BE2C (cell line): ENCODE measurements at regions not wholly inside any gene's neighbourhood (a gene's known extent, or its start where the extent isn't known, plus 50 kb on each side); places are given as distances from the start of the nearest gene placed in this dataset.

Source experiments
- DNase-seq: peaks from one replicate; pipeline ENCODE4 v3.0.0-alpha.2; 2020
- H3K27me3 ChIP-seq: fragments of 250-450 bp; sonication (Bioruptor Pico); 2 replicates; pipeline ENCODE4 v1.5.1; 2020; ENCODE audit warnings: mild to moderate bottlenecking
- H3K36me3 ChIP-seq: fragments of 250-450 bp; sonication (Bioruptor Pico); 2 replicates; pipeline ENCODE4 v1.5.1; 2020; ENCODE audit warnings: mild to moderate bottlenecking
- H3K4me1 ChIP-seq: fragments of 250-450 bp; sonication (Bioruptor Pico); 2 replicates; pipeline ENCODE4 v1.5.1; 2020
- H3K4me3 ChIP-seq: 2 replicates; pipeline ENCODE4 v1.5.1; 2011; ENCODE audit warnings: low read depth, low read length
- H3K9me3 ChIP-seq: fragments of 250-450 bp; sonication (Bioruptor Pico); 2 replicates; pipeline ENCODE4 v1.5.1; 2020
- TF ChIP-seq, protein P1 (sequence below): IDR thresholded peaks from 2 replicates; pipeline ENCODE4 v1.5.1; 2012; ENCODE audit warnings: mild to moderate bottlenecking, low read depth, low read length

DNA sequence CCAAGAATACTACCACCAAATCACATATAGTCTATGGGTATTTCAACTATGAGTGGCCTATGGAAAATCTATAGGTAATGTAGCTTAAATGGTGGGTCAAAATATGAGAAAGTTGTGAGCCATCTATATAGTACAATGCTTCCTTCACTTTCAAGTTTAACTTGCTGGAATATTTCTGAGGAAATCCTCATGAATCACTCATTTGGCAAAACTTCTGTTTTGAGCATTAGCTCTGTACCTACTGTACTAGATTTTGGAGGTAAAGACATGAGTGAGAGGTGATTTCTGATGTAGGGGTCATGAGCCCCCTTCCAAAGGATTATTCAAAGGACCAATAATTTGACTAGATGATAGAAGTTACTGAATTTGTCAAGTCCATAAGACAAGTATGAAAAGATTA lies 80.6 kb upstream of the DAB2 start:
- TF ChIP-seq, protein P1, sequence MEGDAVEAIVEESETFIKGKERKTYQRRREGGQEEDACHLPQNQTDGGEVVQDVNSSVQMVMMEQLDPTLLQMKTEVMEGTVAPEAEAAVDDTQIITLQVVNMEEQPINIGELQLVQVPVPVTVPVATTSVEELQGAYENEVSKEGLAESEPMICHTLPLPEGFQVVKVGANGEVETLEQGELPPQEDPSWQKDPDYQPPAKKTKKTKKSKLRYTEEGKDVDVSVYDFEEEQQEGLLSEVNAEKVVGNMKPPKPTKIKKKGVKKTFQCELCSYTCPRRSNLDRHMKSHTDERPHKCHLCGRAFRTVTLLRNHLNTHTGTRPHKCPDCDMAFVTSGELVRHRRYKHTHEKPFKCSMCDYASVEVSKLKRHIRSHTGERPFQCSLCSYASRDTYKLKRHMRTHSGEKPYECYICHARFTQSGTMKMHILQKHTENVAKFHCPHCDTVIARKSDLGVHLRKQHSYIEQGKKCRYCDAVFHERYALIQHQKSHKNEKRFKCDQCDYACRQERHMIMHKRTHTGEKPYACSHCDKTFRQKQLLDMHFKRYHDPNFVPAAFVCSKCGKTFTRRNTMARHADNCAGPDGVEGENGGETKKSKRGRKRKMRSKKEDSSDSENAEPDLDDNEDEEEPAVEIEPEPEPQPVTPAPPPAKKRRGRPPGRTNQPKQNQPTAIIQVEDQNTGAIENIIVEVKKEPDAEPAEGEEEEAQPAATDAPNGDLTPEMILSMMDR, result no peak
- Histone ChIP-seq H3K4me1 (no peaks in the 10 kb centered on the region), H3K4me3 (no peak overlapping the region), H3K27me3 (no peaks in the 10 kb centered on the region), H3K9me3 (no peaks in the 10 kb centered on the region), H3K36me3 (no peaks in the 10 kb centered on the region)
- no peak for DNase-seq

DNA sequence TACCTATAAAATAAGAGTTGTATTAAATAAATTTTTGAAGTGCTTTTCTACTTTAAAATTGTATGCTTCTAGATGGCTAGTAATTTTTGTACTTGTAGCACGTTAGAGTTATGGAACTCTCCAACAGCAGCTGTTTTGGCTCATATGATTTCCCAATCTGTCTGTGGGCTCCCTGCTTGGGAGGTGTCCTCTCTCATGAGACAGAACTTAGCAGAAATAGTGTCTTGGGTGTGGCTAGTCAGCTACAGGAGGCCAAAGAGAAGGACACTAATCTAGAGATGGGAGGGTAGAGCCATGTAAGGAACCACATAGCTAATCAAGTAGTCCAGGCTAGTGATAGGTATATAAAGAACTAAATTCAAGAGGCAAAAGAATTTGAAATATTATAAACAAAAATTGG lies 78.4 kb upstream of the DAB2 start:
- H3K4me1 ChIP-seq, result no peaks in the 10 kb centered on the region
- H3K36me3 ChIP-seq, result no peaks in the 10 kb centered on the region
- no peak for DNase-seq
- no peak overlapping the region for H3K4me3 ChIP-seq
- no peaks in the 10 kb centered on the region for H3K27me3 ChIP-seq
- TF ChIP-seq, protein P1, result no peak
- no peaks in the 10 kb centered on the region for H3K9me3 ChIP-seq

DNA sequence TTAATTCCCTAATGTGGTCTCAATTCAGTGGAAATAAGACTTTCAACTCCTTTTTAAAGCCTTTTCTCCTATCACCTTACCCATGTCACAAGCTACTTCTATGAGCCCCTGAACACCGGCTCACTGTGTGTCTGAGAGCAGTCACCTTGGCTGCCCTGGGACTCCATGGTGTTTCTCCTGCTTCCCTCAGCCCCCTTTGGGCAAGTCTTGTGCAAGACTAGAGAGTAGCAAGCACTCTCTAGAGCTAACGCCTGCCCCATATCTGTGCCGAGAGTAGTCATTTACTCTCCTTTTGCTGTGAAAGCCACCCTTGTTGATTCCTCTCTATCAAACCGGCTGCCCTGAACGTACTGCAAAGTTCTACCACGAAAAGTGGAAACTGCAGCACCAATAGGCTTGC lies 77.9 kb upstream of the DAB2 start:
- H3K36me3 ChIP-seq, result no peaks in the 10 kb centered on the region
- H3K27me3 ChIP-seq, result no peaks in the 10 kb centered on the region
- no peak overlapping the region for H3K4me3 ChIP-seq
- TF ChIP-seq, protein P1, result no peak
- no peaks in the 10 kb centered on the region for H3K9me3 ChIP-seq
- DNase-seq, result no peak
- H3K4me1 ChIP-seq, result no peaks in the 10 kb centered on the region

DNA sequence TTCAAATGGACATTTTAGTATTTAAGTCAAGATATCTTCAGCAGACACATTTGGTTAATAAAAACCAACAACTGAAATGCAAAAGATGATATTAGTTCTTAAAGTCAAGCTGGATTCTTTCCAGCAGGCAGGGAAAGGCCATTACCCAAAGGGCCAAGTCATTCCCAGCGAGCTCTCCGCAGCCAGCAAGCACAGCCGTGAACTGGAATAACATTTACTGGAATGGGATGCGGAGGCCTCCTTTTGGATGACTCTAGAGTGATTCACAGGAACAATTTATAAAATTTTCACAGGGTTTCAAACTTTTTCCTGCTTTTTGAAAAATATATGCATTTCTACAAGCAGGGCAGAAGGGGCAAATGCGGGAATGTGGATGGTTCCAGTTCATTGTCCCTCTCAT lies 76.6 kb upstream of the DAB2 start:
- no peaks in the 10 kb centered on the region for H3K4me1 ChIP-seq
- H3K9me3 ChIP-seq, result no peaks in the 10 kb centered on the region
- no peaks in the 10 kb centered on the region for H3K36me3 ChIP-seq
- H3K4me3 ChIP-seq, result no peak overlapping the region
- DNase-seq, result no peak
- TF ChIP-seq, protein P1, result no peak
- no peaks in the 10 kb centered on the region for H3K27me3 ChIP-seq

DNA sequence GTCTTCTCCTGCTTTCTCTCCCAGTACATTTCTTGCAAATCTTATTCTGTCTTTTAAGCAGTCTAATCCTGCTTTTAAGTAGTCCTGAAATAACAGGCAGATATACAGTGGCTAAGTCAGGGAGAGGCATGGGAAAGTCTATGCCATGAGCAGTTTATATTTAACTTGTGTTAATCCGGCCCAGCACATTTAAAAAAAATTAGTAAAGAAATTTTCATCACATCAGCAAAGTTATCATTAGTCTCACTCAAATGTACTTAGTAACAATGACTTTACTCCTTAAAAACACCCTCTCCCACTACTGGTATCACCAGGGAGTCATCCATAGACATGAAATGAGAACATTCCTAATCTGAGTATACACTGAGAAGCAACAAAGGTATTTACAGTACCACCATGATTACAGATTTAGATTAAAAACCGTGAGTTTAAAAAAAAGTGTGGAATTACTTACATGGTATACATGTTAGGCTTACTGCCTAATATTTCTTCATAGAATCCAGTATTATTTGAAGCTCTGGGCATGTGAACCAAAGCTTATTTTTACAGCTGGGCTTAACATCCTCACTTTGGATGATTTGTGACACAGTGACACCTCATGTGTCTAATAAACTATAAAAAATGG lies 75.9 kb upstream of the DAB2 start:
- Histone ChIP-seq H3K27me3 (no peaks in the 10 kb centered on the region), H3K4me3 (no peak overlapping the region), H3K4me1 (no peaks in the 10 kb centered on the region), H3K9me3 (no peaks in the 10 kb centered on the region), H3K36me3 (no peaks in the 10 kb centered on the region)
- no peak for DNase-seq
- TF ChIP-seq, protein P1, result no peak

DNA sequence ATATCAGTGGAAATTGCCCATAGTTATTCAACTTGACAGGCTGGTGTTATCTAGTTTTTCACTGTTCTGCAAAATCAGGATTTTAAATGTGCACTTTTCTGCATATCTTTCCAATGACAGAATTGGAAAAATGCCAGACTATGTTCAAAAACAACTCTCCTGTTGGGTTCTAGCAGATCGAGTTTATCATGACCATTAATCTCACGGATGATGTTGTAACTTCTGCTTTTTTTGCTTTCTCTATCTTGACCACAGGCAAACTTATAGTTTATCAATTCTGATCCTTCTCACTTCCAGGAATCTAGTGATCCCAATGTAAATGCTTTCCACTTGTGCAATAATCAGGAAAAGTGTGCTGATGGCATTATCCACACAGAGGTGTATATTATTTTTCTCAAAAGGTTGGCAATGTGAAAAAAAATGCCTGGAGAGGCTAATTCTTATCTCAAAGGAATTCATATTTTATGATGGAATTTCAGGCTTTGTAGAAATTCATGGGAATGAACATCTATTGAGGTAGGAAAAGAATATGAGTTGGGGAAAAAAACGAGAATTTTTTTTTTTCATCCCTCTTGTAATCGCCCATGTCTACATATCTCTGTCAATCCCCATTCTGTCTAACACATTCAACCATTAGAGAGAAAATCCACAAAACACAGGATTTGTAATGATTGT lies 73.6 kb upstream of the DAB2 start:
- no peaks in the 10 kb centered on the region for H3K9me3 ChIP-seq
- no peak overlapping the region for H3K4me3 ChIP-seq
- DNase-seq, result no peak
- no peaks in the 10 kb centered on the region for H3K36me3 ChIP-seq
- H3K4me1 ChIP-seq, result no peaks in the 10 kb centered on the region
- TF ChIP-seq, protein P1, result no peak
- no peaks in the 10 kb centered on the region for H3K27me3 ChIP-seq
